SU-DHL-6 (cell line): ENCODE measurements at regions not wholly inside any gene's neighbourhood (a gene's known extent, or its start where the extent isn't known, plus 50 kb on each side); places are given as distances from the start of the nearest gene placed in this dataset.
"Not testable (repeated sequence)": the region's sequence is repeated elsewhere in the genome, so short reads cannot be mapped to it uniquely, and the experiment has no call there.

ENCODE experiments used
- H2AFZ ChIP-seq: fragments of 200-600 bp; sonication (generic); 2 replicates; pipeline ENCODE4 v1.6.1; 2014; ENCODE audit warnings: low read depth, mild to moderate bottlenecking, moderate library complexity, mixed read lengths, antibody characterized with exemption, low read length; ENCODE audit not compliant: severe bottlenecking
- H3F3A ChIP-seq: fragments of 200-600 bp; shearing (Covaris generic); 2 replicates; pipeline ENCODE4 v1.6.0; 2016; ENCODE audit warnings: antibody characterized with exemption, mild to moderate bottlenecking; ENCODE audit not compliant: insufficient read depth
- H3K27ac ChIP-seq: fragments of 200-600 bp; sonication (generic); 2 replicates; pipeline ENCODE4 v1.5.1; 2016; ENCODE audit warnings: low read depth, mild to moderate bottlenecking, low read length, moderate library complexity, mixed read lengths
- H3K27me3 ChIP-seq: fragments of 200-600 bp; sonication (generic), shearing (Covaris generic); 2 replicates; pipeline ENCODE4 v1.6.0; 2014; ENCODE audit warnings: mild to moderate bottlenecking, low read length
- H3K36me3 ChIP-seq: fragments of 200-600 bp; sonication (generic); 2 replicates; pipeline ENCODE4 v1.6.1; 2014; ENCODE audit warnings: mild to moderate bottlenecking, low read length, mixed read lengths
- H3K4me2 ChIP-seq: fragments of 300-600, 200-600 bp; shearing (Covaris generic), sonication (generic); 2 replicates; pipeline ENCODE4 v1.6.0; 2014; ENCODE audit warnings: low read length, low read depth, mild to moderate bottlenecking; ENCODE audit not compliant: poor library complexity, severe bottlenecking
- H3K4me3 ChIP-seq: fragments of 200-600 bp; sonication (generic); 2 replicates; pipeline ENCODE4 v1.5.1; 2014; ENCODE audit warnings: antibody characterized with exemption, low read length, mild to moderate bottlenecking, mixed read lengths; ENCODE audit not compliant: insufficient read depth, poor library complexity, severe bottlenecking
- H3K79me2 ChIP-seq: fragments of 200-600 bp; sonication (generic); 2 replicates; pipeline ENCODE4 v1.6.1; 2014; ENCODE audit warnings: mild to moderate bottlenecking, low read length, moderate library complexity; ENCODE audit not compliant: insufficient read depth
- H3K9ac ChIP-seq: fragments of 200-600 bp; sonication (generic); 2 replicates; pipeline ENCODE4 v1.7.0; 2014; ENCODE audit warnings: mild to moderate bottlenecking, low read length
- H3K9me2 ChIP-seq: fragments of 200-600 bp; sonication (generic); replicated peaks from 2 replicates; pipeline ENCODE4 v1.6.1; 2014; ENCODE audit warnings: low read length; ENCODE audit not compliant: insufficient read depth
- H3K9me3 ChIP-seq: fragments of 200-600 bp; sonication (generic); 2 replicates; pipeline ENCODE4 v1.6.1; 2014; ENCODE audit warnings: low read length, mixed read lengths; ENCODE audit not compliant: insufficient read depth
- H4K20me1 ChIP-seq: fragments of 200-600 bp; sonication (generic); 2 replicates; pipeline ENCODE4 v1.6.1; 2014; ENCODE audit warnings: low read depth, mild to moderate bottlenecking, antibody characterized with exemption, low read length, moderate library complexity, mixed read lengths
- CTCF ChIP-seq: fragments of 200-600 bp; sonication (generic); IDR thresholded peaks from one replicate; pipeline ENCODE4 v1.5.1; 2017; ENCODE audit warnings: antibody characterized with exemption, mild to moderate bottlenecking, low read length, moderate library complexity; ENCODE audit not compliant: insufficient read depth, poor library complexity, severe bottlenecking
- EZH2phosphoT487 ChIP-seq: fragments of 200-600 bp; sonication (generic), shearing (Covaris generic); conservative IDR thresholded peaks from 2 replicates; pipeline ENCODE4 v1.6.1; 2018; ENCODE audit warnings: mild to moderate bottlenecking, antibody characterized with exemption, low read length, moderate library complexity, mixed read lengths

DNA sequence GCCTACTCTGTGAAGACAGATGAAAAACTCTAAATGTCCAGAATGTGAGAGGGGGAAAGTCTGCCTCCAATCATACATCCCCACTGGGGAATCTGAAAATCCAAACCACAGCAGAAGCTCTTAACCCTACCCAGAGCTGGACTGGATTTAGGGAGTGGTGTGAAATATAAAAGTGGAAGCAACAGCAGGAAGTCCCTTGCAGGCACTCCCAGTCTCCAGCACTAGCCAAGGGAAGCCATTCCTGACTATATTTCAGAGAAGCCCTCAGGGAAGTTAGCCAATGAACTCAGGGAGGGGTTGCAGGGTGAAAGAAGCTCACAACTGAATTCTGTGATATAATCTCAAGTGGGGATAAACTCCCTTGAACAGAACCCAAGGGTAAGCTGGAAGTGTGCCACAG lies 51.5 kb downstream of the CRPPA start:
- H3K36me3 ChIP-seq: no peaks in the 10 kb centered on the region
- no peaks in the 10 kb centered on the region for H3K9me2 ChIP-seq
- H3K9ac ChIP-seq: no peak overlapping the region
- no peaks in the 10 kb centered on the region for H4K20me1 ChIP-seq
- no peaks in the 10 kb centered on the region for H3K27me3 ChIP-seq
- no peaks in the 10 kb centered on the region for H3F3A ChIP-seq
- H2AFZ ChIP-seq: no peak overlapping the region
- no peaks in the 10 kb centered on the region for H3K9me3 ChIP-seq
- H3K4me3 ChIP-seq: no peak overlapping the region
- no peak for TF ChIP-seq CTCF
- no peak for TF ChIP-seq EZH2phosphoT487
- no peak overlapping the region for H3K4me2 ChIP-seq
- H3K79me2 ChIP-seq: no peaks in the 10 kb centered on the region
- H3K27ac ChIP-seq: no peak overlapping the region

GRCh38 chr7:16369309-16369708 lies 52.0 kb downstream of the CRPPA start:
- H3K9me2 ChIP-seq, H3K4me3 ChIP-seq, H2AFZ ChIP-seq, H3F3A ChIP-seq, H3K36me3 ChIP-seq, H3K79me2 ChIP-seq, H4K20me1 ChIP-seq, H3K9ac ChIP-seq, H3K27ac ChIP-seq, H3K4me2 ChIP-seq, H3K9me3 ChIP-seq, H3K27me3 ChIP-seq: not testable (repeated sequence)

DNA sequence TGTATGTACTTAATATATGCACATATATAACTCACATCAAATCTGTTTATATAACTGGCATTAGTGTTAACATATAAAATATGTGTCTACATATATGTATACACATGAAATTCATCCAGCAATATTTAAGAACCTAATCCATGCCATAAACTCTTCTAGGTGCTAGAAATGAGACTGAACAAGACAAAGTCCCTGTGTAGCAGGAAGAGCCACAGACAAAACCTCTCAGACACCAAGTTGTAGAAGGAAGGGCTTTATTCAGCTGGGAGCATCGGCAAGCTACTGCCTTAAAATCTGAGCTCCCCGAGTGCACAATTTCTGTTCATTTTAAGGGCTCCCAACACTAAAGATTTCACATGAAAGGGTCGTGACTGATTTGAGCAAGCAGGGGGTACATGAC lies 52.5 kb downstream of the CRPPA start:
- Histone ChIP-seq H3K36me3 (no peaks in the 10 kb centered on the region), H3K4me3 (no peak overlapping the region), H3K27me3 (no peaks in the 10 kb centered on the region), H3K4me2 (no peak overlapping the region), H3K9me2 (no peaks in the 10 kb centered on the region), H4K20me1 (no peaks in the 10 kb centered on the region), H2AFZ (no peak overlapping the region), H3K79me2 (no peaks in the 10 kb centered on the region), H3K9ac (no peak overlapping the region), H3K27ac (no peak overlapping the region), H3K9me3 (no peaks in the 10 kb centered on the region), H3F3A (no peaks in the 10 kb centered on the region)
- no peak for TF ChIP-seq CTCF
- no peak for TF ChIP-seq EZH2phosphoT487

DNA sequence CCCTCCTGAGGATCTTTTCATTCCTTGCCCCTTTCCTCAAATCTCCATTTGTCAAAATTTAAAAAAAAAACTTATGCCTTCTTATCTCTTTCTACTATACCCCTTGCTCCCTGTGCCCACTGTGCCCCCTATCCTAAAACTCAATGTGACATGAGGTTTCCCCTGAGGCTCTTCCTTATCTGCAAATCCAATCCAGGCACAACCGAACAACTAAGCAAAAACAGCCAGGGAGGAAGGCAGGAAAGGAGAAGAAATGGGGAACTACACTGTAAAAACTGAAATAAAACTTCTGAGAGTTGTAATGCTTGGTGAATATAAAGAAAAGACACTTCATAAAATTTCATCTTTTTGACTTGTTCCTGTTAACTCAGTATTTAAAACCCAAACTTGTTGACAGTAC lies 54.2 kb downstream of the CRPPA start:
- no peak for TF ChIP-seq CTCF
- no peak for TF ChIP-seq EZH2phosphoT487
- no peaks in the 10 kb centered on the region for H3K9me2 ChIP-seq
- no peaks in the 10 kb centered on the region for H3F3A ChIP-seq
- no peak overlapping the region for H3K4me2 ChIP-seq
- no peaks in the 10 kb centered on the region for H3K9me3 ChIP-seq
- H3K36me3 ChIP-seq: no peaks in the 10 kb centered on the region
- no peaks in the 10 kb centered on the region for H3K79me2 ChIP-seq
- no peak overlapping the region for H3K27ac ChIP-seq
- no peaks in the 10 kb centered on the region for H4K20me1 ChIP-seq
- H3K27me3 ChIP-seq: no peaks in the 10 kb centered on the region
- no peak overlapping the region for H3K4me3 ChIP-seq
- H2AFZ ChIP-seq: no peak overlapping the region
- no peak overlapping the region for H3K9ac ChIP-seq
